Type B pancreatic cell (in vitro differentiated cells): ENCODE measurements at regions not wholly inside any gene's neighbourhood (a gene's known extent, or its start where the extent isn't known, plus 50 kb on each side); places are given as distances from the start of the nearest gene placed in this dataset.
A peak's percentile ranks its signal among the peaks of the same experiment; 100 is the strongest.

Experiments
- DNase-seq: peaks from one replicate; pipeline ENCODE4 v3.0.0; 2021; ENCODE audit warnings: mixed read lengths; ENCODE audit not compliant: unreplicated experiment; ENCODE audit errors: extremely low spot score
- H3K27ac Mint-ChIP-seq: 2 replicates; pipeline ENCODE4 v1.8.0; 2021; ENCODE audit warnings: mild to moderate bottlenecking, mixed read lengths
- H3K27me3 Mint-ChIP-seq: 2 replicates; pipeline ENCODE4 v1.8.0; 2021; ENCODE audit warnings: mixed read lengths
- H3K36me3 Mint-ChIP-seq: 2 replicates; pipeline ENCODE4 v1.8.0; 2021; ENCODE audit warnings: mixed read lengths
- H3K4me1 Mint-ChIP-seq: one replicate; pipeline ENCODE4 v1.8.0; 2021; ENCODE audit warnings: mixed read lengths; ENCODE audit not compliant: unreplicated experiment
- H3K4me3 Mint-ChIP-seq: 2 replicates; pipeline ENCODE4 v1.8.0; 2021; ENCODE audit warnings: mild to moderate bottlenecking, mixed read lengths
- H3K9me3 Mint-ChIP-seq: 2 replicates; pipeline ENCODE4 v1.8.0; 2021; ENCODE audit warnings: mixed read lengths
- CTCF ChIP-seq: fragments of 200-600 bp; sonication (generic); conservative IDR thresholded peaks from 2 replicates; pipeline ENCODE4 v1.5.0; 2021; ENCODE audit warnings: antibody characterized with exemption, mild to moderate bottlenecking

- H3K27ac Mint-ChIP-seq: no peak overlapping the region
- H3K27me3 Mint-ChIP-seq: no peaks in the 10 kb centered on the region
- H3K4me3 Mint-ChIP-seq: no peak overlapping the region
- TF ChIP-seq CTCF: no peak
- H3K9me3 Mint-ChIP-seq: peaks cover 6% of the 10 kb centered on the region
- DNase-seq: no peak
- peaks cover 15% of the 10 kb centered on the region for H3K4me1 Mint-ChIP-seq
- H3K36me3 Mint-ChIP-seq: peaks cover 4% of the 10 kb centered on the region
Measured at GRCh38 chr14:98799891-98800290, 472.1 kb downstream of the BCL11B start.

GRCh38 chr14:98802044-98802443 lies 470.0 kb downstream of the BCL11B start:
- Mint-ChIP-seq H3K27ac (no peak overlapping the region), H3K4me1 (peaks cover 31% of the 10 kb centered on the region), H3K4me3 (no peak overlapping the region), H3K9me3 (no peaks in the 10 kb centered on the region), H3K36me3 (no peaks in the 10 kb centered on the region), H3K27me3 (no peaks in the 10 kb centered on the region)
- TF ChIP-seq CTCF: no peak
- DNase-seq: no peak

GRCh38 chr14:98803196-98803595 lies 468.8 kb downstream of the BCL11B start:
- peak overlapping the region; percentile 79 for H3K27ac Mint-ChIP-seq
- no peak for TF ChIP-seq CTCF
- DNase-seq: no peak
- peaks cover 4% of the 10 kb centered on the region for H3K9me3 Mint-ChIP-seq
- H3K4me3 Mint-ChIP-seq: no peak overlapping the region
- H3K36me3 Mint-ChIP-seq: no peaks in the 10 kb centered on the region
- no peaks in the 10 kb centered on the region for H3K27me3 Mint-ChIP-seq
- H3K4me1 Mint-ChIP-seq: peaks cover 29% of the 10 kb centered on the region

GRCh38 chr14:98808494-98809407 lies 463.2 kb downstream of the BCL11B start:
- TF ChIP-seq CTCF: no peak
- peak overlapping the region; percentile 44 for H3K4me3 Mint-ChIP-seq
- H3K9me3 Mint-ChIP-seq: peaks cover 11% of the 10 kb centered on the region
- no peaks in the 10 kb centered on the region for H3K36me3 Mint-ChIP-seq
- no peak for DNase-seq
- H3K27ac Mint-ChIP-seq: peak overlapping the region; percentile 75
- H3K4me1 Mint-ChIP-seq: peaks cover 42% of the 10 kb centered on the region
- H3K27me3 Mint-ChIP-seq: peaks cover 3% of the 10 kb centered on the region

GRCh38 chr14:98816195-98816594 lies 455.8 kb downstream of the BCL11B start:
- H3K27me3 Mint-ChIP-seq: no peaks in the 10 kb centered on the region
- peaks cover 26% of the 10 kb centered on the region for H3K4me1 Mint-ChIP-seq
- no peaks in the 10 kb centered on the region for H3K36me3 Mint-ChIP-seq
- H3K9me3 Mint-ChIP-seq: peaks cover 5% of the 10 kb centered on the region
- H3K27ac Mint-ChIP-seq: no peak overlapping the region
- TF ChIP-seq CTCF: no peak
- DNase-seq: no peak
- H3K4me3 Mint-ChIP-seq: no peak overlapping the region
